B cell (primary cell): ENCODE measurements at regions not wholly inside any gene's neighbourhood (a gene's known extent, or its start where the extent isn't known, plus 50 kb on each side); places are given as distances from the start of the nearest gene placed in this dataset.

Experiments
- ATAC-seq: fragments of 200-7000 bp; cut with Tn5 transposase; one replicate; pipeline ENCODE4 v1.10.0; 2021; ENCODE audit warnings: low read depth, mild to moderate bottlenecking, moderate number of reproducible peaks, moderate library complexity
- CTCF ChIA-PET: fragments of 350-600 bp; sonication (Branson Sonifier 250); formaldehyde crosslinking; loops from one replicate; lab custom pipeline; 2021; ENCODE audit warnings: antibody characterized with exemption, inconsistent platforms; lab: Charles Lee
- POLR2A ChIA-PET: fragments of 350-600 bp; sonication (Branson Sonifier 250); formaldehyde crosslinking; loops from one replicate; lab custom pipeline; 2021; ENCODE audit warnings: antibody characterized with exemption; lab: Charles Lee
- DNase-seq: peaks from one replicate; pipeline ENCODE4 v3.0.0; 2013
- H2AFZ ChIP-seq: 2 replicates; pipeline ENCODE4 v1.6.1; 2012; ENCODE audit warnings: mild to moderate bottlenecking, low read depth, low read length; ENCODE audit not compliant: insufficient read depth, poor library complexity, severe bottlenecking
- H3K27ac ChIP-seq, 2 donors: 1 replicate in 1 of 2; 2 replicates in 1 of 2; pipeline ENCODE4 v1.5.1; 2012 to 2013; ENCODE audit warnings: low read length in 2 of 2, mild to moderate bottlenecking in 2 of 2, moderate library complexity in 1 of 2
- H3K27me3 ChIP-seq, 4 experiments: fragments of 200-600 bp in 1 of 4; sonication (generic) in 1 of 4; replicated peaks in 1 of 4; 1 replicate in 2 of 4; 2 replicates in 2 of 4; pipeline versions ENCODE4 v1.6.1 to v1.7.0; 2013 to 2016; ENCODE audit warnings: low read length in 3 of 4, mild to moderate bottlenecking in 2 of 4, mixed read lengths in 1 of 4, moderate library complexity in 1 of 4; ENCODE audit not compliant: insufficient read depth in 4 of 4, control insufficient read depth in 3 of 4; ENCODE audit errors: control extremely low read depth in 1 of 4
- H3K36me3 ChIP-seq, 2 experiments: replicated peaks in 1 of 2; 1 replicate in 1 of 2; 2 replicates in 1 of 2; pipeline versions ENCODE4 v1.6.1 to v1.7.1; 2013; ENCODE audit warnings: low read length in 1 of 2; ENCODE audit not compliant: insufficient read depth in 2 of 2, control insufficient read depth in 1 of 2; ENCODE audit errors: control extremely low read depth in 1 of 2, extremely low read depth in 1 of 2
- H3K4me1 ChIP-seq, 2 donors: fragments of 200-600 bp in 1 of 2; sonication (generic) in 1 of 2; 1 replicate in 1 of 2; 2 replicates in 1 of 2; pipeline versions ENCODE4 v1.5.1 to v1.6.1; 2013 to 2017; ENCODE audit warnings: low read length in 2 of 2; ENCODE audit not compliant: control insufficient read depth in 2 of 2, insufficient read depth in 2 of 2
- H3K4me2 ChIP-seq: replicated peaks from 2 replicates; pipeline ENCODE3; 2012; ENCODE audit warnings: mild to moderate bottlenecking, low read depth, low read length; ENCODE audit not compliant: poor library complexity, severe bottlenecking
- H3K4me3 ChIP-seq, 5 experiments: fragments of 200-600 bp in 1 of 5; sonication (generic) in 1 of 5; 1 replicate in 3 of 5; 2 replicates in 2 of 5; pipeline versions ENCODE4 v1.5.1 to v1.7.0; 2011 to 2016; ENCODE audit warnings: low read length in 4 of 5, mild to moderate bottlenecking in 4 of 5, low read depth in 2 of 5, control low read depth in 1 of 5, moderate library complexity in 1 of 5; ENCODE audit not compliant: insufficient read depth in 1 of 5; ENCODE audit errors: control extremely low read depth in 1 of 5, extremely low read depth in 1 of 5
- H3K79me2 ChIP-seq: fragments of 200-600 bp; sonication (generic); one replicate; pipeline ENCODE4 v1.6.0; 2016; ENCODE audit warnings: low read length; ENCODE audit not compliant: control insufficient read depth, insufficient read depth
- H3K9ac ChIP-seq: fragments of 200-600 bp; sonication (generic); 2 replicates; pipeline ENCODE4 v1.6.1; 2017; ENCODE audit warnings: mild to moderate bottlenecking, low read length, moderate library complexity
- H3K9me3 ChIP-seq, 3 donors: one replicate each; pipeline versions ENCODE4 v1.6.1 to v1.7.1; 2013; ENCODE audit warnings: low read length in 2 of 3; ENCODE audit not compliant: control insufficient read depth in 2 of 3, insufficient read depth in 1 of 3; ENCODE audit errors: control extremely low read depth in 1 of 3
- H4K20me1 ChIP-seq: 2 replicates; pipeline ENCODE4 v1.6.0; 2012; ENCODE audit warnings: mild to moderate bottlenecking, low read length; ENCODE audit not compliant: insufficient read depth, control insufficient read depth, poor library complexity, severe bottlenecking
- H3K27ac Mint-ChIP-seq: one replicate; pipeline ENCODE4 v1.8.0; 2021; ENCODE audit warnings: mixed read lengths
- H3K27me3 Mint-ChIP-seq: one replicate; pipeline ENCODE4 v1.8.0; 2021; ENCODE audit warnings: mixed read lengths
- H3K4me1 Mint-ChIP-seq: one replicate; pipeline ENCODE4 v1.8.0; 2021; ENCODE audit warnings: mixed read lengths
- H3K4me3 Mint-ChIP-seq: one replicate; pipeline ENCODE4 v1.8.0; 2021; ENCODE audit warnings: mixed read lengths
- H3K9me3 Mint-ChIP-seq: one replicate; pipeline ENCODE4 v1.8.0; 2022; ENCODE audit warnings: mixed read lengths; ENCODE audit not compliant: insufficient read depth
- CTCF ChIP-seq: fragments of 200-600 bp; IDR thresholded peaks from one replicate; pipeline ENCODE4 v1.8.0; 2022; ENCODE audit warnings: antibody characterized with exemption, mild to moderate bottlenecking
- EZH2 ChIP-seq: IDR thresholded peaks from 2 replicates; pipeline ENCODE4 v1.6.1; 2012; ENCODE audit warnings: borderline replicate concordance, low read depth, mild to moderate bottlenecking, moderate library complexity, low read length; ENCODE audit not compliant: insufficient read depth, poor library complexity, severe bottlenecking
- WGBS: methylation state at CpG from one replicate; pipeline ENCODE4 v1.1.5; 2013; ENCODE audit warnings: missing lambda C conversion rate; ENCODE audit not compliant: insufficient coverage; 5-methylcytosine and 5-hydroxymethylcytosine counted together
- intact Hi-C: fragments of 100-400 bp; cut with micrococcal nuclease; formaldehyde crosslinking; loops from one replicate; pipeline ENCODE4 v1.10.0; 2022

GRCh38 chr13:106246666-106247188 is 288.7 kb downstream of the EFNB2 start:
- no peak for DNase-seq
- Mint-ChIP-seq H3K9me3 (peaks cover 2% of the 10 kb centered on the region), H3K27ac (no peak overlapping the region), H3K4me1 (no peaks in the 10 kb centered on the region), H3K27me3 (no peaks in the 10 kb centered on the region), H3K4me3 (no peak overlapping the region)
- CTCF ChIA-PET, result no interaction called here
- Histone ChIP-seq H3K9me3 (no peaks in the 10 kb centered on the region), H3K27me3 (no peaks in the 10 kb centered on the region), H3K79me2 (no peaks in the 10 kb centered on the region), H3K4me2 (no peak overlapping the region), H3K36me3 (no peaks in the 10 kb centered on the region), H4K20me1 (no peaks in the 10 kb centered on the region), H3K9ac (no peak overlapping the region), H3K4me3 (no peak overlapping the region), H3K27ac (no peak overlapping the region), H2AFZ (no peak overlapping the region), H3K4me1 (no peaks in the 10 kb centered on the region)
- POLR2A ChIA-PET, result no interaction called here
- ATAC-seq, result no peak
- TF ChIP-seq CTCF (no peak), EZH2 (no peak)
- intact Hi-C loops, result no loop called here
- WGBS, result no CpG with 5 or more reads among the region's 4 CpGs

DNA sequence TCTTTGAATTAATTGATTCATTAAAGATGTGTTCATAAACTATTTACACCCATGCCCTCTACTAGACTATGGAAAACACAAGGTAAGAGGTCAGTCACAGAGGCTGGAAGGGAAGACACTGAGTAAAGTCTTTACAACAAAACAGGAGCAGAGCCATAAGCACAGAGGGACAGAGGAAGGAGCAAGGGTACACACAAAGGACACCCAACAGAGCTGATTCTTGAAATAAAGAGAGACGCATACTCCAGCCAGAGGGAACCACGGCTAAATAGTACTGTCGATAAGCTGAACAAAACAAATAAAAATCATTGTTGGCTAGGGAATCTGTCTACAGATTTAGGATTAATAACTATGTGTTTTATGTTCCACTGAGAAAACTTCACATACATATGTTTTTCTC is 289.2 kb downstream of the EFNB2 start:
- ATAC-seq (no peak), DNase-seq (no peak)
- ChIA-PET CTCF (no interaction called here), POLR2A (no interaction called here)
- no peaks in the 10 kb centered on the region for H3K36me3 ChIP-seq
- no peaks in the 10 kb centered on the region for H3K4me1 ChIP-seq
- no peak overlapping the region for H3K27ac ChIP-seq
- Mint-ChIP-seq H3K4me3 (no peak overlapping the region), H3K27me3 (no peaks in the 10 kb centered on the region), H3K4me1 (no peaks in the 10 kb centered on the region), H3K9me3 (peaks cover 2% of the 10 kb centered on the region), H3K27ac (no peak overlapping the region)
- no peaks in the 10 kb centered on the region for H3K9me3 ChIP-seq
- intact Hi-C loops, result no loop called here
- no peak overlapping the region for H2AFZ ChIP-seq
- WGBS, result 86% methylated on average over 1 of the region's 3 CpGs
- H3K4me3 ChIP-seq, result no peak overlapping the region
- no peaks in the 10 kb centered on the region for H3K79me2 ChIP-seq
- no peaks in the 10 kb centered on the region for H4K20me1 ChIP-seq
- no peak for TF ChIP-seq CTCF
- TF ChIP-seq EZH2, result no peak
- H3K4me2 ChIP-seq, result no peak overlapping the region
- no peak overlapping the region for H3K9ac ChIP-seq
- H3K27me3 ChIP-seq, result no peaks in the 10 kb centered on the region
